ENCODE measurements at regions not wholly inside any gene's neighbourhood (a gene's known extent, or its start where the extent isn't known, plus 50 kb on each side); places are given as distances from the start of the nearest gene placed in this dataset.

DNA sequence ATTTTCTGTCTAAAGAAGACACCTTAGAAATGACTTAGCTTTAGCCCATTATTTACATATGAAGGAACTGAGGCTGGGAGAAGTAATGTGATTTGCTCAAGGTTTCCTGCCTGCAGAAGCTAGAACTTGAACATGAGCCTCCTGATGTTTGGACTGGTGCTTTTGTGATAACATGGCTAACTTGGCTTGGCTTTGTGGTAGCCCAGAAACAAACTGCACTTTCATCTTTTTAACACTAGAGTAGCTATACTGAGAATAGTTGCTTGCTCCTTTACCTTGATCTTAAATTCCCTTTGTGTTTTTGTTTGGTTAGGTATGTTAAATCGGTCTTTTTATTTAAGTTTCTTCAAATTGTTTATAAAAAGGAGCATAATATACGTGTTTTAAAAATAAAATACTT lies 163.5 kb upstream of the MANEA start:
- H3K27ac ChIP-seq (replicated peaks) = no peak overlapping the region
- H3K4me3 ChIP-seq (replicated peaks; ENCODE audit: insufficient read depth, low read length) = no peak overlapping the region
- H3K27me3 ChIP-seq (ENCODE audit: insufficient read depth, poor library complexity, severe bottlenecking) = no peaks in the 10 kb centered on the region
- no peak for DNase-seq (ENCODE audit: low read depth in 1 of 2, low spot score in 1 of 2)
- TF ChIP-seq REST (IDR thresholded peaks at IDR 0.05; ENCODE audit: insufficient replicate concordance, low read depth) (no peak), POLR2AphosphoS5 (IDR thresholded peaks at IDR 0.05; ENCODE audit: low read depth) (no peak), SPI1 (IDR thresholded peaks at IDR 0.05; ENCODE audit: borderline replicate concordance, low read depth) (no peak), GABPA (IDR thresholded peaks at IDR 0.05; ENCODE audit: low read depth) (no peak)
- TF ChIP-seq, protein P1, sequence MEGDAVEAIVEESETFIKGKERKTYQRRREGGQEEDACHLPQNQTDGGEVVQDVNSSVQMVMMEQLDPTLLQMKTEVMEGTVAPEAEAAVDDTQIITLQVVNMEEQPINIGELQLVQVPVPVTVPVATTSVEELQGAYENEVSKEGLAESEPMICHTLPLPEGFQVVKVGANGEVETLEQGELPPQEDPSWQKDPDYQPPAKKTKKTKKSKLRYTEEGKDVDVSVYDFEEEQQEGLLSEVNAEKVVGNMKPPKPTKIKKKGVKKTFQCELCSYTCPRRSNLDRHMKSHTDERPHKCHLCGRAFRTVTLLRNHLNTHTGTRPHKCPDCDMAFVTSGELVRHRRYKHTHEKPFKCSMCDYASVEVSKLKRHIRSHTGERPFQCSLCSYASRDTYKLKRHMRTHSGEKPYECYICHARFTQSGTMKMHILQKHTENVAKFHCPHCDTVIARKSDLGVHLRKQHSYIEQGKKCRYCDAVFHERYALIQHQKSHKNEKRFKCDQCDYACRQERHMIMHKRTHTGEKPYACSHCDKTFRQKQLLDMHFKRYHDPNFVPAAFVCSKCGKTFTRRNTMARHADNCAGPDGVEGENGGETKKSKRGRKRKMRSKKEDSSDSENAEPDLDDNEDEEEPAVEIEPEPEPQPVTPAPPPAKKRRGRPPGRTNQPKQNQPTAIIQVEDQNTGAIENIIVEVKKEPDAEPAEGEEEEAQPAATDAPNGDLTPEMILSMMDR (IDR thresholded peaks at IDR 0.05; ENCODE audit: insufficient read depth, low read length) = no peak

DNA sequence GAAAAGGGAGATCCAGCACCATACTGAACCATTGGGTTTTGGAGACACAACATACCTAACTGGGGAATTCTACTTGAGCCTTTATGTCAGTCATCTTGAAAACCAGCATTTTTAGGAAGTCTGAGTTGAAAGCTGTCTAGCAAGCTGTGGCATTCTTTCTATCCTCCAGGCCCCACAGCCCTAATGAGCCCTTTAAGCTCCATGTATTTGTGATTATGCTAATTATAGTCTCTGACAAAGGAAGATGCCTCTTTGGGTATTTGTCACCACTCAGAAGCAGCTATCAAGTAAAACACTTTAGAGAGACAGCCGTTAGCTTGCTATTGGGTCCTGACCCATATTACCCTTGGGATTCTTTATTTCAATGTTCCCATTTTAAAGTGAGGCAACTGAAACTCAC lies 159.5 kb upstream of the MANEA start:
- H3K4me3 ChIP-seq (replicated peaks; ENCODE audit: insufficient read depth, low read length) = no peak overlapping the region
- no peak overlapping the region for H3K27ac ChIP-seq (replicated peaks)
- DNase-seq (ENCODE audit: low read depth in 1 of 2, low spot score in 1 of 2) = no peak

GRCh38 chr6:95420792-95421191 lies 156.5 kb upstream of the MANEA start:
- TF ChIP-seq, protein P1 (IDR thresholded peaks at IDR 0.05; ENCODE audit: insufficient read depth, low read length) = no peak
- no peak for TF ChIP-seq SPI1 (IDR thresholded peaks at IDR 0.05; ENCODE audit: borderline replicate concordance, low read depth)
- no peak for TF ChIP-seq POLR2AphosphoS5 (IDR thresholded peaks at IDR 0.05; ENCODE audit: low read depth)
- TF ChIP-seq GABPA (IDR thresholded peaks at IDR 0.05; ENCODE audit: low read depth) = no peak
- TF ChIP-seq REST (IDR thresholded peaks at IDR 0.05; ENCODE audit: insufficient replicate concordance, low read depth) = no peak
- Histone ChIP-seq H3K4me3 (replicated peaks; ENCODE audit: insufficient read depth, low read length) (no peak overlapping the region), H3K27ac (replicated peaks) (no peak overlapping the region), H3K27me3 (ENCODE audit: insufficient read depth, poor library complexity, severe bottlenecking) (no peaks in the 10 kb centered on the region)
- DNase-seq (ENCODE audit: low read depth in 1 of 2, low spot score in 1 of 2) = no peak

More for the DNA sequence above, 159.5 kb upstream of the MANEA start:
- no peak for TF ChIP-seq POLR2AphosphoS5 (IDR thresholded peaks at IDR 0.05; ENCODE audit: low read depth)
- TF ChIP-seq REST (IDR thresholded peaks at IDR 0.05; ENCODE audit: insufficient replicate concordance, low read depth) = no peak
- no peaks in the 10 kb centered on the region for H3K27me3 ChIP-seq (ENCODE audit: insufficient read depth, poor library complexity, severe bottlenecking)

GRCh38 chr6:95423331-95423730 lies 154.0 kb upstream of the MANEA start:
- Histone ChIP-seq H3K27me3 (ENCODE audit: insufficient read depth, poor library complexity, severe bottlenecking) (no peaks in the 10 kb centered on the region), H3K4me3 (replicated peaks; ENCODE audit: insufficient read depth, low read length) (no peak overlapping the region), H3K27ac (replicated peaks) (no peak overlapping the region)
- TF ChIP-seq POLR2AphosphoS5 (IDR thresholded peaks at IDR 0.05; ENCODE audit: low read depth) (no peak), SPI1 (IDR thresholded peaks at IDR 0.05; ENCODE audit: borderline replicate concordance, low read depth) (no peak), GABPA (IDR thresholded peaks at IDR 0.05; ENCODE audit: low read depth) (no peak), REST (IDR thresholded peaks at IDR 0.05; ENCODE audit: insufficient replicate concordance, low read depth) (no peak)
- TF ChIP-seq, protein P1 (IDR thresholded peaks at IDR 0.05; ENCODE audit: insufficient read depth, low read length) = no peak
- no peak for DNase-seq (ENCODE audit: low read depth in 1 of 2, low spot score in 1 of 2)
